BJ (cell line): ENCODE measurements at regions not wholly inside any gene's neighbourhood (a gene's known extent, or its start where the extent isn't known, plus 50 kb on each side); places are given as distances from the start of the nearest gene placed in this dataset.

Source experiments
- CTCF ChIA-PET: fragments of 350-600 bp; formaldehyde crosslinking; extraction: SDS; loops from one replicate; lab custom pipeline; 2021; ENCODE audit warnings: antibody characterized with exemption, inconsistent platforms; lab: Yijun Ruan, JAX
- POLR2A ChIA-PET: fragments of 300-600 bp; sonication (Branson Sonifier 250); formaldehyde crosslinking; extraction: SDS; loops from one replicate; lab custom pipeline; 2021; ENCODE audit warnings: antibody characterized with exemption; lab: Charles Lee
- DNase-seq: peaks from one replicate; pipeline ENCODE4 v3.0.0-alpha.2; 2011; ENCODE audit warnings: low read depth
- H3K27me3 ChIP-seq: 2 replicates; pipeline ENCODE4 v1.6.0; 2011; ENCODE audit warnings: low read length; ENCODE audit not compliant: control insufficient read depth, insufficient read depth
- H3K36me3 ChIP-seq: 2 replicates; pipeline ENCODE4 v1.5.1; 2011; ENCODE audit warnings: low read length; ENCODE audit not compliant: control insufficient read depth, insufficient read depth
- H3K4me3 ChIP-seq: 2 replicates; pipeline ENCODE4 v1.5.1; 2011; ENCODE audit warnings: low read depth, mild to moderate bottlenecking, control low read depth, low read length
- CTCF ChIP-seq: IDR thresholded peaks from 2 replicates; pipeline ENCODE4 v1.5.1; 2011; ENCODE audit warnings: low read depth, mild to moderate bottlenecking, control low read depth, inconsistent platforms, low read length, moderate library complexity; ENCODE audit not compliant: insufficient read depth

- Histone ChIP-seq H3K27me3 (no peaks in the 10 kb centered on the region), H3K36me3 (no peaks in the 10 kb centered on the region), H3K4me3 (no peak overlapping the region)
- TF ChIP-seq CTCF = no peak
- POLR2A ChIA-PET = no interaction called here
- DNase-seq = no peak
- CTCF ChIA-PET = no interaction called here
Observed at GRCh38 chr6:90793771-90794170, 206.9 kb upstream of the MAP3K7 start.

GRCh38 chr6:90790696-90791095 is 203.8 kb upstream of the MAP3K7 start:
- ChIA-PET CTCF (interaction anchor here (1.0 kb wide), 1 partner anchor 11 kb away, joined by 3 read pairs; no protein-coding TSS in a partner anchor), POLR2A (no interaction called here)
- peak; percentile 12 for DNase-seq
- TF ChIP-seq CTCF = no peak
- no peaks in the 10 kb centered on the region for H3K36me3 ChIP-seq
- H3K4me3 ChIP-seq = no peak overlapping the region
- H3K27me3 ChIP-seq = no peaks in the 10 kb centered on the region

GRCh38 chr6:90790058-90790457 is 203.2 kb upstream of the MAP3K7 start:
- CTCF ChIA-PET = interaction anchor here (1.0 kb wide), 1 partner anchor 10 kb away, joined by 3 read pairs; no protein-coding TSS in a partner anchor
- POLR2A ChIA-PET = no interaction called here
- no peaks in the 10 kb centered on the region for H3K36me3 ChIP-seq
- no peak for DNase-seq
- H3K4me3 ChIP-seq = no peak overlapping the region
- TF ChIP-seq CTCF = no peak
- no peaks in the 10 kb centered on the region for H3K27me3 ChIP-seq

- POLR2A ChIA-PET = no interaction called here
- DNase-seq = no peak
- CTCF ChIA-PET = no interaction called here
- H3K4me3 ChIP-seq = no peak overlapping the region
- H3K27me3 ChIP-seq = no peaks in the 10 kb centered on the region
- TF ChIP-seq CTCF = no peak
- H3K36me3 ChIP-seq = no peaks in the 10 kb centered on the region
Observed at GRCh38 chr6:90788781-90789180, 201.9 kb upstream of the MAP3K7 start.

GRCh38 chr6:90787446-90787845 is 200.6 kb upstream of the MAP3K7 start:
- CTCF ChIA-PET = interaction anchor here (0.8 kb wide), 1 partner anchor 26 kb away, joined by 3 read pairs; no protein-coding TSS in a partner anchor

More at GRCh38 chr6:90787446-90787845, 200.6 kb upstream of the MAP3K7 start:
- no peak for DNase-seq
- Histone ChIP-seq H3K27me3 (no peaks in the 10 kb centered on the region), H3K4me3 (no peak overlapping the region), H3K36me3 (no peaks in the 10 kb centered on the region)
- no peak for TF ChIP-seq CTCF
- POLR2A ChIA-PET = no interaction called here
